Activated CD4-positive, alpha-beta T cell treated with anti-CD3 and anti-CD28 coated beads, Interleukin-2, amount 50 U/mL, for 16 hours (primary cell): ENCODE measurements at regions not wholly inside any gene's neighbourhood (a gene's known extent, or its start where the extent isn't known, plus 50 kb on each side); places are given as distances from the start of the nearest gene placed in this dataset.

Source experiments
- DNase-seq: peaks from one replicate; pipeline ENCODE4 v3.0.0-alpha.2; 2020

GRCh38 chr6:98669371-98669770 is 165.0 kb upstream of the POU3F2 start:
- DNase-seq, result no peak

GRCh38 chr6:98670045-98670746 is 164.2 kb upstream of the POU3F2 start:
- no peak for DNase-seq

- no peak for DNase-seq
Measured at GRCh38 chr6:98672681-98673475, 161.5 kb upstream of the POU3F2 start.

GRCh38 chr6:98678481-98678880 is 155.9 kb upstream of the POU3F2 start:
- DNase-seq, result no peak

GRCh38 chr6:98686008-98686601 is 148.3 kb upstream of the POU3F2 start:
- no peak for DNase-seq

GRCh38 chr6:98687752-98688151 is 146.6 kb upstream of the POU3F2 start:
- DNase-seq, result no peak

- no peak for DNase-seq
Measured at GRCh38 chr6:98695091-98695801, 139.1 kb upstream of the POU3F2 start.

GRCh38 chr6:98711380-98711779 is 123.0 kb upstream of the POU3F2 start:
- no peak for DNase-seq

- no peak for DNase-seq
Measured at GRCh38 chr6:98716341-98716740, 118.0 kb upstream of the POU3F2 start.

- DNase-seq, result no peak
Measured at GRCh38 chr6:98717322-98717877, 117.0 kb upstream of the POU3F2 start.

- DNase-seq, result no peak
Measured at GRCh38 chr6:98717988-98718387, 116.4 kb upstream of the POU3F2 start.

GRCh38 chr6:98724537-98724936 is 109.8 kb upstream of the POU3F2 start:
- DNase-seq, result no peak

- no peak for DNase-seq
Measured at GRCh38 chr6:98747273-98747672, 87.1 kb upstream of the POU3F2 start.

- no peak for DNase-seq
Measured at GRCh38 chr6:98747960-98748359, 86.4 kb upstream of the POU3F2 start.

GRCh38 chr6:98759459-98759858 is 74.9 kb upstream of the POU3F2 start:
- no peak for DNase-seq

- DNase-seq, result no peak
Measured at GRCh38 chr6:98764373-98764911, 69.9 kb upstream of the POU3F2 start.

- DNase-seq, result peak; percentile 5
Measured at GRCh38 chr6:98769546-98769945, 64.8 kb upstream of the POU3F2 start.

- DNase-seq, result no peak
Measured at GRCh38 chr6:98775205-98775604, 59.2 kb upstream of the POU3F2 start.

- peak; percentile 41 for DNase-seq
Measured at GRCh38 chr6:98777762-98778161, 56.6 kb upstream of the POU3F2 start.

- no peak for DNase-seq
Measured at GRCh38 chr6:98779618-98780017, 54.8 kb upstream of the POU3F2 start.

GRCh38 chr6:98782772-98783171 is 51.6 kb upstream of the POU3F2 start:
- peak; percentile 5 for DNase-seq

- no peak for DNase-seq
Measured at GRCh38 chr6:98783578-98783977, 50.8 kb upstream of the POU3F2 start.
